IMR-90 (cell line): ENCODE measurements at regions not wholly inside any gene's neighbourhood (a gene's known extent, or its start where the extent isn't known, plus 50 kb on each side); places are given as distances from the start of the nearest gene placed in this dataset.

Experiments used
- ATAC-seq: fragments of 200-7000 bp; cut with Tn5 transposase; 2 replicates; pipeline ENCODE4 v1.9.1; 2020; ENCODE audit warnings: low read depth, mild to moderate bottlenecking, moderate library complexity
- BruUV-seq: library from RNA; stranded (reverse); fragments of 400-500 nt; replicated peaks from 2 replicates; lab custom pipeline; 2021; lab: Mats Ljungman, UMichigan
- CTCF ChIA-PET: fragments of 300-600 bp; formaldehyde crosslinking; extraction: SDS; loops from one replicate; lab custom pipeline; 2021; ENCODE audit warnings: antibody characterized with exemption; lab: Yijun Ruan, JAX
- POLR2A ChIA-PET: fragments of 300-600 bp; sonication (Branson Sonifier 250); formaldehyde crosslinking; loops from one replicate; lab custom pipeline; 2022; ENCODE audit warnings: antibody characterized with exemption; ENCODE audit not compliant: unreplicated experiment; lab: Charles Lee
- DNase-seq: peaks from one replicate; pipeline ENCODE4 v3.0.0; 2013
- H2AFZ ChIP-seq: replicated peaks from 2 replicates; pipeline ENCODE3; 2013; ENCODE audit warnings: low read length, mild to moderate bottlenecking; ENCODE audit not compliant: poor library complexity
- H2AK5ac ChIP-seq: 2 replicates; pipeline ENCODE4 v1.6.1; 2013; ENCODE audit warnings: low read depth, low read length, inconsistent platforms
- H2AK9ac ChIP-seq: replicated peaks from 2 replicates; pipeline ENCODE3; 2013; ENCODE audit warnings: mild to moderate bottlenecking, low read depth, low read length, moderate library complexity; ENCODE audit not compliant: poor library complexity
- H2BK120ac ChIP-seq: 2 replicates; pipeline ENCODE4 v1.6.1; 2013; ENCODE audit warnings: low read depth, low read length, inconsistent platforms
- H2BK15ac ChIP-seq: 3 replicates; pipeline ENCODE4 v1.6.1; 2013; ENCODE audit warnings: low read depth, low read length, inconsistent platforms
- H2BK20ac ChIP-seq: 2 replicates; pipeline ENCODE4 v1.6.1; 2013; ENCODE audit warnings: low read depth, mild to moderate bottlenecking, inconsistent platforms, low read length, moderate library complexity
- H2BK5ac ChIP-seq: 2 replicates; pipeline ENCODE4 v1.6.1; 2013; ENCODE audit warnings: mild to moderate bottlenecking, low read depth, low read length, inconsistent platforms; ENCODE audit not compliant: poor library complexity, severe bottlenecking
- H3K14ac ChIP-seq: replicated peaks from 2 replicates; pipeline ENCODE4 v1.6.1; 2013; ENCODE audit warnings: low read depth, low read length, inconsistent platforms
- H3K18ac ChIP-seq: 2 replicates; pipeline ENCODE4 v1.6.1; 2013; ENCODE audit warnings: low read depth, low read length, control low read depth
- H3K23ac ChIP-seq: 2 replicates; pipeline ENCODE4 v1.6.1; 2013; ENCODE audit warnings: low read depth, low read length, inconsistent platforms
- H3K27ac ChIP-seq: 2 replicates; pipeline ENCODE4 v1.5.1; 2013; ENCODE audit warnings: mild to moderate bottlenecking, control low read depth, low read length; ENCODE audit not compliant: insufficient read depth
- H3K27me3 ChIP-seq: 2 replicates; pipeline ENCODE4 v1.6.1; 2013; ENCODE audit warnings: low read length; ENCODE audit not compliant: control insufficient read depth, insufficient read depth
- H3K36me3 ChIP-seq: 2 replicates; pipeline ENCODE4 v1.6.1; 2013; ENCODE audit warnings: low read length, mixed read lengths; ENCODE audit not compliant: control insufficient read depth, insufficient read depth
- H3K4ac ChIP-seq: 2 replicates; pipeline ENCODE4 v1.6.1; 2013; ENCODE audit warnings: low read depth, low read length, inconsistent platforms
- H3K4me1 ChIP-seq: 2 replicates; pipeline ENCODE4 v1.6.1; 2013; ENCODE audit warnings: low read length, mixed read lengths; ENCODE audit not compliant: control insufficient read depth, insufficient read depth
- H3K4me2 ChIP-seq: 2 replicates; pipeline ENCODE4 v1.6.1; 2013; ENCODE audit warnings: low read depth, mild to moderate bottlenecking, control low read depth, low read length, moderate library complexity
- H3K4me3 ChIP-seq: 2 replicates; pipeline ENCODE4 v1.5.1; 2013; ENCODE audit warnings: low read depth, mild to moderate bottlenecking, control low read depth, low read length, moderate library complexity; ENCODE audit not compliant: insufficient read depth
- H3K56ac ChIP-seq: 2 replicates; pipeline ENCODE4 v1.6.1; 2013; ENCODE audit warnings: low read length, inconsistent platforms; ENCODE audit not compliant: insufficient read depth; ENCODE audit errors: extremely low read depth
- H3K79me1 ChIP-seq, 2 experiments: 2 replicates each; pipeline ENCODE4 v1.6.1; 2013; ENCODE audit warnings: low read length in 2 of 2, inconsistent platforms in 1 of 2, low read depth in 1 of 2
- H3K9ac ChIP-seq: 2 replicates; pipeline ENCODE4 v1.6.1; 2013; ENCODE audit warnings: low read depth, low read length, control low read depth
- H3K9me1 ChIP-seq: 2 replicates; pipeline ENCODE4 v1.6.1; 2013; ENCODE audit warnings: low read length, inconsistent platforms; ENCODE audit not compliant: insufficient read depth
- H3K9me3 ChIP-seq: 2 replicates; pipeline ENCODE4 v1.6.1; 2013; ENCODE audit warnings: low read length; ENCODE audit not compliant: control insufficient read depth, insufficient read depth
- H4K20me1 ChIP-seq: 2 replicates; pipeline ENCODE4 v1.6.1; 2013; ENCODE audit warnings: low read length, inconsistent platforms; ENCODE audit not compliant: insufficient read depth
- H4K5ac ChIP-seq: 2 replicates; pipeline ENCODE4 v1.6.1; 2013; ENCODE audit warnings: mild to moderate bottlenecking, low read depth, low read length, control low read depth
- H4K8ac ChIP-seq, 2 experiments: 2 replicates each; pipeline ENCODE4 v1.6.1; 2013; ENCODE audit warnings: low read depth in 2 of 2, low read length in 2 of 2, control low read depth in 1 of 2, inconsistent platforms in 1 of 2
- H4K91ac ChIP-seq: 2 replicates; pipeline ENCODE4 v1.6.1; 2013; ENCODE audit warnings: low read depth, low read length, inconsistent platforms; ENCODE audit not compliant: insufficient read depth
- CEBPB ChIP-seq: IDR thresholded peaks from 2 replicates; pipeline ENCODE4 v1.6.1; 2012; ENCODE audit warnings: low read depth, low read length, improper control_type of control experiment
- FOS ChIP-seq: fragments of 150-350 bp; IDR thresholded peaks from 2 replicates; pipeline ENCODE4 v1.6.1; 2016; ENCODE audit warnings: low read depth, low read length
- MAZ ChIP-seq: IDR thresholded peaks from 2 replicates; pipeline ENCODE4 v1.6.1; 2012; ENCODE audit warnings: low read depth, mild to moderate bottlenecking, low read length, improper control_type of control experiment, moderate library complexity, borderline replicate concordance
- MXI1 ChIP-seq: IDR thresholded peaks from 2 replicates; pipeline ENCODE4 v1.6.1; 2012; ENCODE audit warnings: low read depth, mild to moderate bottlenecking, low read length, moderate library complexity, borderline replicate concordance
- RFX5 ChIP-seq: IDR thresholded peaks from 2 replicates; pipeline ENCODE4 v1.8.0; 2012; ENCODE audit warnings: low read depth, mild to moderate bottlenecking, low read length, moderate library complexity
- SMC3 ChIP-seq: fragments of 150-350 bp; IDR thresholded peaks from 2 replicates; pipeline ENCODE4 v1.6.1; 2016; ENCODE audit warnings: low read depth, mild to moderate bottlenecking, antibody characterized with exemption, low read length, moderate library complexity
- USF2 ChIP-seq: fragments of 150-350 bp; IDR thresholded peaks from 2 replicates; pipeline ENCODE4 v1.6.1; 2017; ENCODE audit warnings: mild to moderate bottlenecking, antibody characterized with exemption, low read length, low read depth
- WGBS, 2 experiments: methylation state at CpG; one replicate each; pipeline versions ENCODE4 v1.1.5 to v1.1.7; 2013; ENCODE audit warnings: missing lambda C conversion rate in 2 of 2; ENCODE audit not compliant: insufficient read length in 1 of 2; ENCODE audit errors: extremely low coverage in 2 of 2; 5-methylcytosine and 5-hydroxymethylcytosine counted together
- dilution Hi-C: fragments of 300-500 bp; cut with HindIII; formaldehyde crosslinking; loops from one replicate; pipeline ENCODE4 v1.14.3; 2018; ENCODE audit warnings: low sequenced_read_pairs; ENCODE audit not compliant: unreplicated experiment
- in situ Hi-C: fragments of 300-500 bp; cut with MboI; formaldehyde crosslinking; loops from 3 replicates; pipeline ENCODE4 v1.14.3; 2019; ENCODE audit warnings: low sequenced_read_pairs, inconsistent platforms, mixed read lengths
- intact Hi-C: fragments of 100-400 bp; cut with micrococcal nuclease; formaldehyde crosslinking; loops from 2 replicates; pipeline ENCODE4 v1.10.0; 2022

DNA sequence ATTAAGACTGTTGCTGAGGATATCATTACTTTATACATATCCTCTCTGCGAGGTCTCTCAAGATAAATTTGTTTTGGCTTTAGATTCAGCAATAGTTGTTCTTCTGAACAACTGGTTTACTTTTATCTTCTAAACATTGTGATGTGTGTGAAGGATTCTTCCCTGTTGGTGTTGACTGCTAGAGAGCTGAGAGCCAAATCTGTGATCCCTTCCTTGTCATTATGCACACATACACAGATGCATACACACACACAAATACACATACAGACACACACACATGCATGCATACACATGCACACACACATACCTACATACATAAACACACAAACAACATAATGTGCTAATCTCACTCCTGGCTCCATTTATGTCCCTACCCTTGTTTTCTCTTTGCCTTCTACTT, 137.0 kb downstream of the SNX19 start:
- Histone ChIP-seq H2AK9ac (no peak overlapping the region), H4K5ac (no peak overlapping the region), H3K36me3 (no peaks in the 10 kb centered on the region), H3K27me3 (no peaks in the 10 kb centered on the region), H3K9me1 (peaks cover 12% of the 10 kb centered on the region), H3K27ac (no peak overlapping the region), H2BK20ac (no peak overlapping the region), H3K4me1 (peaks cover 19% of the 10 kb centered on the region), H3K4me2 (no peak overlapping the region), H2AK5ac (peak overlapping the region; percentile 43; the same call in 1 of the 2 replicates), H2BK5ac (no peak overlapping the region), H3K9ac (no peak overlapping the region), H4K91ac (no peak overlapping the region), H3K4me3 (no peak overlapping the region), H3K18ac (no peak overlapping the region), H3K23ac (peak overlapping the region; percentile 31; the same call in 1 of the 2 replicates), H3K56ac (no peak overlapping the region), H3K9me3 (peaks cover 3% of the 10 kb centered on the region; the same call in 1 of the 2 replicates), H4K8ac (no peak overlapping the region), H2BK120ac (no peak overlapping the region), H3K79me1 (no peaks in the 10 kb centered on the region), H3K14ac (no peak overlapping the region), H4K20me1 (no peaks in the 10 kb centered on the region), H2AFZ (no peak overlapping the region), H3K4ac (no peak overlapping the region), H2BK15ac (no peak overlapping the region)
- ChIA-PET CTCF (no interaction called here), POLR2A (no interaction called here)
- no peak for ATAC-seq
- intact Hi-C loops: no loop called here
- no peak for TF ChIP-seq MXI1
- TF ChIP-seq USF2: no peak
- no peak for TF ChIP-seq FOS
- no peak for TF ChIP-seq SMC3
- TF ChIP-seq RFX5: no peak
- no peak for TF ChIP-seq CEBPB
- no peak for TF ChIP-seq MAZ
- in situ Hi-C loops: no loop called here
- no peak for DNase-seq
- dilution Hi-C loops: no loop called here
- no CpG with 5 or more reads among the region's 1 CpG for WGBS, 2 experiments
- BruUV-seq: no TSS peak
